Caki2 (cell line): ENCODE measurements at regions not wholly inside any gene's neighbourhood (a gene's known extent, or its start where the extent isn't known, plus 50 kb on each side); places are given as distances from the start of the nearest gene placed in this dataset.
"Not testable (repeated sequence)": the region's sequence is repeated elsewhere in the genome, so short reads cannot be mapped to it uniquely, and the experiment has no call there.

Source experiments
- DNase-seq: peaks from one replicate; pipeline ENCODE4 v3.0.0-alpha.2; 2015; ENCODE audit warnings: low read depth
- in situ Hi-C: cut with HindIII; loops from 2 replicates; pipeline ENCODE4 v1.10.0; 2016; ENCODE audit warnings: low sequenced_read_pairs, low pct_unique_long_range_greater_than_20kb, mixed read lengths

- in situ Hi-C loops, result no loop called here
- no peak for DNase-seq
Observed at GRCh38 chr7:153701678-153702077, 350.5 kb upstream of the DPP6 start.

GRCh38 chr7:153723892-153724291, 328.3 kb upstream of the DPP6 start:
- DNase-seq, in situ Hi-C loops: not testable (repeated sequence)

DNA sequence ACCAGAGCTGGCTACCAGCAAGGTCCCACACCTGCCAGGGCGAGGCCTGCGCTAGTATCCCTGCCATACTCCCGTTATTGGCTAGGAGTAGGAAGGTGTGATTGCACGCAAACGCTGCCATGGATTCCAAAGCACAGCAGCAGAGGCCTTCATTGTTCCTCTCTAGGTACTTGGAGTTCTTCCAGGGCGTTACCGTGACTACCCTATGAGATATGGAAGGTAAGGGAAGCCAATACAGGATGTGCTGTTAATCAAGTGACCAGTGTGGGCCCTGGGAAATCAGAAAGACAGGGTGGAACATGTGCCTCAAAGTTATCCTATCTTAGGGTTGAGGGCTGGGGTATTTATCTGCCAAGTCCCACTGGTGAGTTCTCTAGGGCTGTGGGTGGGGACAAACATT, 320.7 kb upstream of the DPP6 start:
- in situ Hi-C loops, DNase-seq: not testable (repeated sequence)

- in situ Hi-C loops, DNase-seq: not testable (repeated sequence)
Observed at GRCh38 chr7:153743434-153743833, 308.8 kb upstream of the DPP6 start.

DNA sequence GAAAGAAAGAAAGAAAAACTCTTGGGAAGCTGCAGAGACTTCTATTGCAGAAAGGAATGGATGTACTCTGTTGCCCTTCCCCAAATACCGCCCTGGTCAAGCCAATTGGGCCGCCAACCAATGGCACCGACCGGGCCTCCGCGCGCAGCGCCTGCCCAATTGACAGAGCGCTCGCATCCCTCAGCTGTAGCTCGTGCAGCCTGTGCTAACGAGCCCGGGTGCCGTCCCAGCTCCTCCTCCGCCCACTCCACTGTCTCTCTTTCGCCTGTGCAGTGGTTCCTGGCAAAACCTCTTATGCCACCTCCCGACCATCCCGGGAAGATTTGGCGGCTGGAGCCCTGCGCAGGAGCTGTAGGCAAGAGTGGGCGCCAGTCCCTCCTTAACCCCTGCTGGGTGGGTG, 304.2 kb upstream of the DPP6 start:
- DNase-seq, in situ Hi-C loops: not testable (repeated sequence)

DNA sequence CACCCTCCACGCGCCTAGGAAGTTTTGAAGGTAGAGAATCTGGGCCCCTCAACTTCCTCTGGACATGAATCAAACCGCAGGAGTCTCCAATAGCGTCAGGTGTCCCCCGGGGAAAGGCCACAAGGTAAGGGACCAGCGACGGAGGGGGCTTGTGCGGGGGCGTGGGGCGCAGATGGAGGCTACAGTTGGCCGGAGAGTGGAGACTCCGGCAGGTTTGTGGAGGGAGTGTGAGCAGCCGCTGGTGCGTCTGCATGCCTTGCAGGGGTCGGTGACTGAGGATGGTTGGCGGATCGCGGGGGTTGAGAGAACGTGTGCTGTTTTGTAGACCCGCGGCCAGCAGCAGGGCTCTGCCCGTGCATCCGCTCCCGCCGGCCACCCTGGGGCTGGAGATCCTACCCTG, 303.3 kb upstream of the DPP6 start:
- in situ Hi-C loops, DNase-seq: not testable (repeated sequence)

DNA sequence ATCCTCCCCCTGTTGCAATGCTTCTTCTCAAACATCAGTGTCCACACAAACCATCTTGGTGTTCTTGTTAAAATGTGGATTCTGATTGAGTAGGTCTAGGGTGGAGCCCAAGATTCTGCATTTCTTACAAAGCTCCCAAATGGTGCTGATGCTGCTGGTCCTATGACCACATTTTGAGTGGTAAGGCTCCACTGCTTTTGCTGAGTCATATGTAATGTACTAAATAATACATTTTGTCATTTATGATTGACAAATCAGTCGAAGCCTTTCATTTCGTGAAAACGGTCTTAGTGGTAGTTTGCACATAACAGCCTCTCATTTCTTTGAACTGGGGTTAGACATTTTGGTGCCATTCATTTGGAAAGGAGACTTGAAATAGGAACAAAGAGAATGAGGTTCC, 286.3 kb upstream of the DPP6 start:
- in situ Hi-C loops, DNase-seq: not testable (repeated sequence)

GRCh38 chr7:153766926-153767325, 285.3 kb upstream of the DPP6 start:
- peak; percentile 0 for DNase-seq

DNA sequence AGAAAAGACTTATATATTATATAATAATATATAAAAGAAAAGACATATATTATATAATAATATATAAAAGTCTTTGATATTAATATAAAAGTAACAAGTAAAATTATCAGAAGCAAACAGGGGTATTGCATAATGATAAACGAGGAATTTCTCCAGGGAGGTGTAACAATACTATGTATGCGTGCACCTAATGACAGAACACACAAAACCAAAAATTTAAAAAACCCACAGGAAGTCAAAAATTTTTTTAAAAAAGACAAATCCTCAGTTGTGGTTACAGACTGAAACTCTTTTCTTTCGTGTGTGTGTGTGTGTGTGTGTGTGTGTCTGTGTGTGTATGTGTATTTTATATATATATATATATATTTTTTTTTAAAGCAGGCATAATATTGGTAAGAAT, 279.2 kb upstream of the DPP6 start:
- no peak for DNase-seq
- in situ Hi-C loops, result no loop called here

More at GRCh38 chr7:153766926-153767325, 285.3 kb upstream of the DPP6 start:
- in situ Hi-C loops, result not testable (repeated sequence)

DNA sequence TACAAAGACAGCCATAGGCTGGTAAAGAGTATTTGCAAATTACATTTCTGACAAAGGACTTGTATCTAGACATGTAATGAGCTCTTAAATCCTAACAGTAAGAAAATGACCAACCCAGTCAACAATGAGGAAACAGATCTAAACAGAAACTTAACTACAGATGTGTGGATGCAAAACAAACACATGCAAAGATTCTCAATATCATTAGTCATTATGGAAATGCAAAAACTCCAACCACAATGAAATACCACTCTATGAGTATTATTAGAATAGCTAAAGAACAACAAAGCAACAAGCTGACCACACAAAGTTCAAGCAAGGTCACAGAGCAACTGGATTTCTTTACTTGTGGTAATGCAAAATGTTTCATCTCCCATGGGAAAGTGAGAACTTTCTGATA, 275.3 kb upstream of the DPP6 start:
- DNase-seq, result peak; percentile 1
- in situ Hi-C loops, result not testable (repeated sequence)

- DNase-seq, in situ Hi-C loops: not testable (repeated sequence)
Observed at GRCh38 chr7:153797363-153797762, 254.8 kb upstream of the DPP6 start.

DNA sequence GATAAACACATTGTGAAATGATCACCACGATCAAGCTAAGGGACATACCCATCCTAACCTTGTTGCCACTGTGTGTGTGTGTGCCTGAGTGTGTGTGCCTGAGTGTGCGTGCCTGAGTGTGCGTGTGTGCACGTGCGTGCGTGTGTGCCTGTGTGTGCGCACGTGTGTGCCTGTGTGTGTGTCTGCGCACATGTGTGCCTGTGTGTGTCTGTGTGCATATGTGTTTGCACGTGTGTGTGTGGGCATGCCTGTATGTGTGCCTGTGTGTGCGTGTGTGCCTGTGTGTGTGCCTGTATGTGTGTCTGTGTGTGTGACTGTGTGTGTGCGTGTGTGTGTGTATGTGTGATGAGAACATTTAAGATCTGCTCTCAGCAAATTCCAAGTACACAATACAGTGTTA, 244.1 kb upstream of the DPP6 start:
- DNase-seq, result no peak
- in situ Hi-C loops, result no loop called here

GRCh38 chr7:153829525-153829924, 222.7 kb upstream of the DPP6 start:
- in situ Hi-C loops, result no loop called here
- no peak for DNase-seq

DNA sequence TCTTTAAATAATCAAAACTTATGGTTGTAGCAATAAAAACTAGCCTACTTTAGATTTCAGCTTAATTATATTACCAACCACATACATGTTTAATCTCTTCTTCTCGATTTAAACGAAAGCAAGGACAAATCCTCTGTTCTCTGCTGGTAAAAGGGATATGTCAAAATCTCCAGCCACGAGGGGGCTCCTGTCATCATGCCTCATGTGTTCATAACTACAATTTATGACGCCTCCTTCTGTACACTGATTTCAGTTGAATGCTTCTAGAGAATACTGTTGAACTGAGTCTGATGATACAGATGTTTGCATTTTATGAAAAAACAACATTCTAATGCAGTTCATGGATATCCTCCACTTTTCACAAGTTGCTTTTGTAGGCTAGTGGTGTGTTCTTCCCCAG, 220.0 kb upstream of the DPP6 start:
- DNase-seq, result no peak
- in situ Hi-C loops, result no loop called here

DNA sequence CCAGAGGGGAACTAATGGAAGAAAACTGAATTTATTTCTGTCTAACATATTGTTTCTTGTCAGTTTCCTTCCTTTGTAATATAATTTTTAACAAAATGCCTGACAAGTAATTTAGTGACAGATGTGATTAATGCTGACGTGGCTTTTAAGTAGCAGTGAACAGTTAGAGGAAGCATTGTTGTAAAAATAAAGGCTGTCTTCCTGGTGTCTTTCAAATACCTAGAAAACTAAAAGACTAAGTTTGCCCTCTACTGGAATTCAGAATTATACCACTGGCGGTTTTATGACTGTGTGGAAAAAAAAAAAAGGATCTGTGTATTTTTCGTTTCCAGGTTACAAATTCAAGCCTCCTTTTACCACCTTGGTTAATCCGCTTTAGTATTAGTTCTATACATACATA, 217.1 kb upstream of the DPP6 start:
- DNase-seq, result peak; percentile 63
- in situ Hi-C loops, result no loop called here

DNA sequence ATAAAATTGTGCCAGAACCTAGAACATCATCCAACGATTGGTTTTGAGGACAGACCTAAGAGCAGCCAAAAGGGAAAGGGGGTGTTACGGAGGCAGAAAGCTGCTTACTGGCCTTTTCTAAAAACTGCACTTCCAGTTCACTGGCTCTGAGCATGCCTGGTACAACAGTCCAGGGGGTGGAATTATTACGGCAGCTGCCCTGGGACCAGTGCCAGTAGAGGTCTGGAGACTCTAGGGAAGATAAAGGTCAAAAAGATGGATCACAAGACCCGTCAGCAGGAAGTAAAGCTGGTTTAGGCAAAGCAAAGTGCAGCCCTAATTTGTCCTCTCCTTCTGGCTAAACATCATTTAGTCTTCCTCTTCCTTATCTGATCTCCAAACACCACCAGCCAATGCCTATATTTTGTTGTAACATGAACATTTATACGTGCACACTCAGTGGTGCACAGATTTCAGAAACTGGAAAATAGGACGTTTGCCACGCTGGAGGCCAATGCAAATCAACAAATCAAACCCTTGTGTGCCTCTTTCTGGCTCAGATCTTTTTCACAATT, 216.4 kb upstream of the DPP6 start:
- DNase-seq, result no peak
- in situ Hi-C loops, result no loop called here

GRCh38 chr7:153838591-153838990, 213.6 kb upstream of the DPP6 start:
- in situ Hi-C loops, result no loop called here
- no peak for DNase-seq

DNA sequence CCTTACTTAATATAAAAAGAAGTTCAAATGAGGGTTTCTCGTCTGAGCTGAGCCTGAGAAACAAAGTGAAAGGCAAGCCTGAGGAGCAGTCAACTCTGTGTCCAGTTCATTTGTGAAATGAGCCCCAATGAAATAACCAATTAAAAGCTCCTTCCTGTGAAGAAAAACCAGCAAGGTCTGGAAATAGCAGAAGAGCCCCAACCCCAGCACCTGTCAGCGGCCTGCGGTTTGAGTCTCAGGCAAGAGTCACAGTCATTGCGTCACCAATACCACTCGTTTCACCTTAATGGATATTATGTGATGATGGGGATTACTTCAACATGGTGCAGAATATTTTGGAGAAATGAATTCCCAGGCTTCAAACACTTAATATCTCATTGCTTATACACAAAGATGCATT, 211.3 kb upstream of the DPP6 start:
- no peak for DNase-seq
- in situ Hi-C loops, result no loop called here

DNA sequence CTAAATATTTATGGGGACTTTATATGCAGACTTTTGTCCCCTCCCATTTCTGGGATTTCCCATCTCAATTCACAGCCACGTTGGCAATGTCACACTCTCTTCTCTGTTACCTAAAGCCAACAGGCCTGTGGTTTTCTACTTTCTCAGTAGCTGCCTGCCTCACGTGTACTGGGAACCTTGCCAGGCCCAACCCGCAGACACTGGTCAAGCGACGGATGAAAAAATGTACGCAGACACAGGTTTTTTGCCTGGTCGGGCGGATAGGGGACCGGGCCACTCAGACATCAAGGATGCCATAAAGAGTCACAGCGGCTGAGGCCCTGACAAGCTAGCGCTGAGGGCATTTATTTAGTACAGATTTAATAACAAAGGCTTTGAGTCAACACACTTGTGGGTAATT, 204.4 kb upstream of the DPP6 start:
- in situ Hi-C loops, result no loop called here
- no peak for DNase-seq

GRCh38 chr7:153852261-153852660, 199.9 kb upstream of the DPP6 start:
- in situ Hi-C loops, result no loop called here
- no peak for DNase-seq

DNA sequence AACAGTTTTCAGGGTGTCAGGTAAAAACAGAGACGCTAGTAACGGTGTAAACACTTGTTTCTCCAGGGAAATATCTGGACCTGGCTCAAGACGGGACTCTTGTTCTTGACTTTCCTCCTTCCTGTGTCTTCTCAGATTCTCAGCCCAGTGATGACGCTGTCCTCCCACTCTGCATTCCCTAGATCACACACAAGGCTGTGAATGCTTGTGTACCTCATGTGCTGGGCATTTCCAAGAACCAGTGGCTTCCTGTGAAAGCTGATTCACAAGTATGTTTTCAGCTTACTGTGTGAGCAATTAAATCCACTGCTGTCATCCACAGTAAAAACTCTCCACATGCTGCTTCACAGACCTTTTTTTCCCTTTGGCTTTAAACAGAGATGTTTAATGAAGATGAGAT, 193.8 kb upstream of the DPP6 start:
- in situ Hi-C loops, result no loop called here
- no peak for DNase-seq
